ENCODE measurements at regions not wholly inside any gene's neighbourhood (a gene's known extent, or its start where the extent isn't known, plus 50 kb on each side); places are given as distances from the start of the nearest gene placed in this dataset.

DNA sequence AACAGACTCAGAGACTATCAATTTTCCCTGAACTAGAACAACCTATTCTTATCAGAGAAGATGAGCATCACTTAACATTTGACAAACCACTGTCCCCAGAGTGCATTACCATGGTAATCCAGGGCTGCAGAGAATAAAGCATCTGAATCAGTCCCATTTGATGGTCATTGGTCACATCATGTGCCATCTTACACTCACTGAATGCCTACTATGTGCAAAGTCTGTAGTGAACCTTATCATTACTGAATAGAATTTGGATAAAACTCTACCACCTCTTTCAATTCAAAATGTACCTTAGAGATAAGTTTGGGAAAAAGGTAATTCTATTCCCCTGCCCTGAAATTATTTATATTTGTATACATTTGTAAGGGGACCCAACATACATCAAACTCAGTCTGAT is 156.4 kb upstream of the TRPC7 start:
- H3K27me3 ChIP-seq, result no peaks in the 10 kb centered on the region
- no peak for DNase-seq (ENCODE audit: low spot score in 2 of 2)
- TF ChIP-seq, protein P1, sequence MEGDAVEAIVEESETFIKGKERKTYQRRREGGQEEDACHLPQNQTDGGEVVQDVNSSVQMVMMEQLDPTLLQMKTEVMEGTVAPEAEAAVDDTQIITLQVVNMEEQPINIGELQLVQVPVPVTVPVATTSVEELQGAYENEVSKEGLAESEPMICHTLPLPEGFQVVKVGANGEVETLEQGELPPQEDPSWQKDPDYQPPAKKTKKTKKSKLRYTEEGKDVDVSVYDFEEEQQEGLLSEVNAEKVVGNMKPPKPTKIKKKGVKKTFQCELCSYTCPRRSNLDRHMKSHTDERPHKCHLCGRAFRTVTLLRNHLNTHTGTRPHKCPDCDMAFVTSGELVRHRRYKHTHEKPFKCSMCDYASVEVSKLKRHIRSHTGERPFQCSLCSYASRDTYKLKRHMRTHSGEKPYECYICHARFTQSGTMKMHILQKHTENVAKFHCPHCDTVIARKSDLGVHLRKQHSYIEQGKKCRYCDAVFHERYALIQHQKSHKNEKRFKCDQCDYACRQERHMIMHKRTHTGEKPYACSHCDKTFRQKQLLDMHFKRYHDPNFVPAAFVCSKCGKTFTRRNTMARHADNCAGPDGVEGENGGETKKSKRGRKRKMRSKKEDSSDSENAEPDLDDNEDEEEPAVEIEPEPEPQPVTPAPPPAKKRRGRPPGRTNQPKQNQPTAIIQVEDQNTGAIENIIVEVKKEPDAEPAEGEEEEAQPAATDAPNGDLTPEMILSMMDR (IDR thresholded peaks at IDR 0.05), result no peak
- TF ChIP-seq POLR2A (IDR thresholded peaks at IDR 0.05) (no peak), POLR2AphosphoS5 (IDR thresholded peaks at IDR 0.05) (no peak)

DNA sequence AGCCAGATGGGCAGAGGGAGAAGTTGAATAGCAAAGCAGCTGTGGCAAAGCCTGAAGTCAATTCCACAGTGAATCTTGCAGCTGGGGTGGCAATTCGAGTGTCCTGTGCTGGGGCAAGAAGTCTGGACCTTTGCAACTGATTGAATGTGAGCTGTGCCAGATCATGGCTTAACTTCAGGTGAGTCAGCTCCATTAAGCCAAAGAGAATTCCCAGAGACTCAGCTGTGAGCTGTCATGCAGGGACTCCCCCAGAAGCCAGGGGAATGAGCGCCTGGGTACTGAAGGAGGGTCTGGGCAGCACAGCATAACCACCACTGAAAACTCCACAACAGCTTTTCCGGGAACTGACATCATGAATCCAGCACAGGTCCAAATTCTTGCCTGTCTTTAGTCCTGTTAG is 153.5 kb upstream of the TRPC7 start:
- intact Hi-C loops (cut with DNase I; ENCODE audit: low total_unique reads), result no loop called here
- Histone ChIP-seq H3K4me1 (no peaks in the 10 kb centered on the region), H3K27me3 (no peaks in the 10 kb centered on the region), H3K4me3 (no peak overlapping the region), H3K27ac (no peak overlapping the region), H3K36me3 (no peaks in the 10 kb centered on the region), H3K9me3 (no peaks in the 10 kb centered on the region)
- no peak for DNase-seq (ENCODE audit: low spot score in 2 of 2)
- TF ChIP-seq, protein P1 (IDR thresholded peaks at IDR 0.05), result no peak
- no peak for TF ChIP-seq POLR2AphosphoS5 (IDR thresholded peaks at IDR 0.05)
- TF ChIP-seq POLR2A (IDR thresholded peaks at IDR 0.05), result no peak

More for the DNA sequence above, 156.4 kb upstream of the TRPC7 start:
- no peak overlapping the region for H3K4me3 ChIP-seq
- H3K27ac ChIP-seq, result no peak overlapping the region
- intact Hi-C loops (cut with DNase I; ENCODE audit: low total_unique reads), result no loop called here
- no peaks in the 10 kb centered on the region for H3K9me3 ChIP-seq
- H3K36me3 ChIP-seq, result no peaks in the 10 kb centered on the region
- no peaks in the 10 kb centered on the region for H3K4me1 ChIP-seq

DNA sequence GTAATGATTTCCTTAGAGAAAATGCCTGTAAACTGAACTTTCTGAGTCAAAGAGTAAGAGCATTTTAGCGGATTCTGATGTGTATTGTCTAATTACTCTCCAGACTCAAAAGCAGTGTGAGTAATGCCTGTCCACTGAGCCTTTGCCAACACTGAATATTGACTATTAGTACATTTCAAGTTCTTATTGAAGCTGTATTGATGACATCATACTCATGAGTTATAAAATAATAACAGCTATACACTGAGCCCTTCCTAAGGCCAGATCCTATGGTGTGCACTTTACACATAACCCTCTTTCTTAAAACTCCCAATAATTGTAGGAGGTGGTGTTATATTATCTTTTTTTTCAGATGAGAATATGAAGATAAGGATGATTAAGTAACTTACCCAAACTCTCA is 152.8 kb upstream of the TRPC7 start:
- Histone ChIP-seq H3K27me3 (no peaks in the 10 kb centered on the region), H3K4me1 (no peaks in the 10 kb centered on the region), H3K36me3 (no peaks in the 10 kb centered on the region), H3K4me3 (no peak overlapping the region), H3K9me3 (no peaks in the 10 kb centered on the region), H3K27ac (no peak overlapping the region)
- TF ChIP-seq POLR2A (IDR thresholded peaks at IDR 0.05) (no peak), POLR2AphosphoS5 (IDR thresholded peaks at IDR 0.05) (no peak)
- TF ChIP-seq, protein P1 (IDR thresholded peaks at IDR 0.05), result no peak
- DNase-seq (ENCODE audit: low spot score in 2 of 2), result no peak
- intact Hi-C loops (cut with DNase I; ENCODE audit: low total_unique reads), result no loop called here

DNA sequence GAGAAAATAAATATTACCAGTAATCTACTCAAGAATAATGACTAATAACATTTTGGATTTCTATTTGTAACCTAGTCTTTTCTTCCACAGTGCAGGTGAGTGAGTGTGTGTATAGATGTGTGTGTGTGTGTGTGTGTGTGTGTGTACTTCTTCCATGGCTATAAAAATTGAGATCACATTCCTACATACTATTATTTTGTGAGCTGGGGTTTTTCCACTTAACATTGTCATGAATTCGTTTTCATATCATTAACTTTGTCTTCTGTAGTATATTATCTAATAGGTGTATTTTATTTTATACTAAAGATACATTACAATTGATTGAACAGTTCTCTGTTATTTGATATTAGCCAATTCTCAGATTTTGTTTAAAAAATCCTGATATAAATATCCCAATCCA is 152.4 kb upstream of the TRPC7 start:
- Histone ChIP-seq H3K9me3 (no peaks in the 10 kb centered on the region), H3K27ac (no peak overlapping the region), H3K36me3 (no peaks in the 10 kb centered on the region), H3K4me3 (no peak overlapping the region), H3K27me3 (no peaks in the 10 kb centered on the region), H3K4me1 (no peaks in the 10 kb centered on the region)
- intact Hi-C loops (cut with DNase I; ENCODE audit: low total_unique reads), result no loop called here
- TF ChIP-seq, protein P1 (IDR thresholded peaks at IDR 0.05), result no peak
- TF ChIP-seq POLR2AphosphoS5 (IDR thresholded peaks at IDR 0.05), result no peak
- no peak for TF ChIP-seq POLR2A (IDR thresholded peaks at IDR 0.05)
- no peak for DNase-seq (ENCODE audit: low spot score in 2 of 2)

DNA sequence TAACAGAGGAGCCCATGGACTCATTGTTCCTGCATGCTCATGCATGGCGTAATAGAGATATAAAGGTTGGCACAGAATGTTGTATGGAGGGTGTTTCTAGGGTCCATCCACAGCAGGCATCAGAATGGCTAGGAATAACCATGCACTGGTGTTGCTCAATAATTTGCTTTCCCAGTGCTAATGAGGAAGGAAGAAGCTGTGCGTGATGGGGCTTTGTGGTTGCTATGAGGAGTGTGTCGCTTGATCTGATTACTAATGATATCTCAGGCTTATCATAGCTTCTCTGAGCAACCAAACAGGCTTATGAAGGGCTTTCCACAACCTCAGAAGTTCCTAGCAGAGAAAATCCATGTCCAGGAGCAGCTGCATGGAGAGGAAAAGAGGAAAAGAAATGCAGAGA is 151.3 kb upstream of the TRPC7 start:
- TF ChIP-seq, protein P1 (IDR thresholded peaks at IDR 0.05), result no peak
- TF ChIP-seq POLR2AphosphoS5 (IDR thresholded peaks at IDR 0.05) (no peak), POLR2A (IDR thresholded peaks at IDR 0.05) (no peak)
- DNase-seq (ENCODE audit: low spot score in 2 of 2), result no peak
- no peak overlapping the region for H3K27ac ChIP-seq
- no peaks in the 10 kb centered on the region for H3K4me1 ChIP-seq
- H3K36me3 ChIP-seq, result no peaks in the 10 kb centered on the region
- intact Hi-C loops (cut with DNase I; ENCODE audit: low total_unique reads), result no loop called here
- no peaks in the 10 kb centered on the region for H3K9me3 ChIP-seq
- H3K27me3 ChIP-seq, result no peaks in the 10 kb centered on the region
- no peak overlapping the region for H3K4me3 ChIP-seq
